Nephron (organoid): ENCODE measurements at regions not wholly inside any gene's neighbourhood (a gene's known extent, or its start where the extent isn't known, plus 50 kb on each side); places are given as distances from the start of the nearest gene placed in this dataset.
"Not testable (repeated sequence)": the region's sequence is repeated elsewhere in the genome, so short reads cannot be mapped to it uniquely, and the experiment has no call there.

Experiments
- H3K27ac Mint-ChIP-seq, 3 experiments: 2 replicates each; pipeline ENCODE4 v1.8.0; 2020; ENCODE audit warnings: mixed read lengths in 3 of 3, mild to moderate bottlenecking in 2 of 3, moderate library complexity in 1 of 3
- H3K27me3 Mint-ChIP-seq: 2 replicates; pipeline ENCODE4 v1.8.0; 2021; ENCODE audit warnings: low read depth, mild to moderate bottlenecking, moderate library complexity, mixed read lengths
- H3K36me3 Mint-ChIP-seq: 2 replicates; pipeline ENCODE4 v1.8.0; 2020; ENCODE audit warnings: low read depth, mixed read lengths
- H3K4me1 Mint-ChIP-seq: 2 replicates; pipeline ENCODE4 v1.8.0; 2020; ENCODE audit warnings: mixed read lengths
- H3K4me3 Mint-ChIP-seq, 3 experiments: 2 replicates each; pipeline ENCODE4 v1.8.0; 2020; ENCODE audit warnings: mild to moderate bottlenecking in 3 of 3, mixed read lengths in 3 of 3, moderate library complexity in 2 of 3
- H3K9me3 Mint-ChIP-seq: 2 replicates; pipeline ENCODE4 v1.8.0; 2020; ENCODE audit warnings: mixed read lengths
- TF ChIP-seq, protein P1 (sequence below), 3 experiments: fragments of 200-600 bp; sonication (generic); IDR thresholded peaks; one replicate each; pipeline ENCODE4 v1.5.0; 2021; ENCODE audit warnings: antibody characterized with exemption in 3 of 3; ENCODE audit not compliant: unreplicated experiment in 3 of 3

DNA sequence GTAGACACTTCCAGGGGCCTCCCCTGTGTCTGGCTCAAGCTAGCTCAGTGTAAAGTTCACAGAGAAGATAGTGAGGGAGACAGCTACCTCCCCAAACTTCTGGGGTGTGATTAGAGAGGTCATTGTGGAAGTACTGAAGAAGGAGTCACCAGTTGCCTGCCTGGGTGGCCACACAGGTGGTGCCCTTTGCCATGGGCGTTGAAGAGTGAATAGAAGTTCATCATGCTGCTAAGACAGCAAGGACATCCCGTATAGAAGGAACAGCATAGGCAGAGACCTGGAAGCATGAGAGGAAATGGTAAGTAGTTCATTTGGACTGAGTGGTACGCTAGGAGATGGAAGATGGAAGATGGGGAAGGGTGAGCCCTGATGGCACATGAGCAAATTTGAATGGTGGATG lies 110.1 kb downstream of the PJA1 start:
- Mint-ChIP-seq H3K27ac (no peak overlapping the region), H3K36me3 (no peaks in the 10 kb centered on the region)
- TF ChIP-seq, protein P1, sequence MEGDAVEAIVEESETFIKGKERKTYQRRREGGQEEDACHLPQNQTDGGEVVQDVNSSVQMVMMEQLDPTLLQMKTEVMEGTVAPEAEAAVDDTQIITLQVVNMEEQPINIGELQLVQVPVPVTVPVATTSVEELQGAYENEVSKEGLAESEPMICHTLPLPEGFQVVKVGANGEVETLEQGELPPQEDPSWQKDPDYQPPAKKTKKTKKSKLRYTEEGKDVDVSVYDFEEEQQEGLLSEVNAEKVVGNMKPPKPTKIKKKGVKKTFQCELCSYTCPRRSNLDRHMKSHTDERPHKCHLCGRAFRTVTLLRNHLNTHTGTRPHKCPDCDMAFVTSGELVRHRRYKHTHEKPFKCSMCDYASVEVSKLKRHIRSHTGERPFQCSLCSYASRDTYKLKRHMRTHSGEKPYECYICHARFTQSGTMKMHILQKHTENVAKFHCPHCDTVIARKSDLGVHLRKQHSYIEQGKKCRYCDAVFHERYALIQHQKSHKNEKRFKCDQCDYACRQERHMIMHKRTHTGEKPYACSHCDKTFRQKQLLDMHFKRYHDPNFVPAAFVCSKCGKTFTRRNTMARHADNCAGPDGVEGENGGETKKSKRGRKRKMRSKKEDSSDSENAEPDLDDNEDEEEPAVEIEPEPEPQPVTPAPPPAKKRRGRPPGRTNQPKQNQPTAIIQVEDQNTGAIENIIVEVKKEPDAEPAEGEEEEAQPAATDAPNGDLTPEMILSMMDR (IDR thresholded peaks at IDR 0.05; ENCODE audit: unreplicated experiment in 3 of 3): no peak

DNA sequence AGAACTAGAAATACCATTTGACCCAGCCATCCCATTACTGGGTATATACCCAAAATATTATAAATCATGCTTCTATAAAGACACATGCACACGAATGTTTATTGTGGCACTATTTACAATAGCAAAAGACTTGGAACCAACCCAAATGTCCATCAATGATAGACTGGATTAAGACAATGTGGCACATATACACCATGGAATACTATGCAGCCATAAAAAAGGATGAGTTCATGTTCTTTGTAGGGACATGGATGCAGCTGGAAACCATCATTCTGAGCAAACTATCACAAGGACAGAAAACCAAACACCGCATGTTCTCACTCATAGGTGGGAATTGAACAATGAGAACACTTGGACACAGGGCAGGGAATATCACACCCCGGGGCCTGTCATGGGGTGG lies 110.8 kb downstream of the PJA1 start:
- H3K27me3 Mint-ChIP-seq, H3K9me3 Mint-ChIP-seq, H3K4me3 Mint-ChIP-seq, H3K27ac Mint-ChIP-seq, H3K4me1 Mint-ChIP-seq, H3K36me3 Mint-ChIP-seq: not testable (repeated sequence)

More for the DNA sequence above, 110.1 kb downstream of the PJA1 start:
- no peak overlapping the region for H3K4me3 Mint-ChIP-seq
- peaks cover 3% of the 10 kb centered on the region for H3K9me3 Mint-ChIP-seq
- H3K27me3 Mint-ChIP-seq: no peaks in the 10 kb centered on the region
- H3K4me1 Mint-ChIP-seq: peaks cover 12% of the 10 kb centered on the region

DNA sequence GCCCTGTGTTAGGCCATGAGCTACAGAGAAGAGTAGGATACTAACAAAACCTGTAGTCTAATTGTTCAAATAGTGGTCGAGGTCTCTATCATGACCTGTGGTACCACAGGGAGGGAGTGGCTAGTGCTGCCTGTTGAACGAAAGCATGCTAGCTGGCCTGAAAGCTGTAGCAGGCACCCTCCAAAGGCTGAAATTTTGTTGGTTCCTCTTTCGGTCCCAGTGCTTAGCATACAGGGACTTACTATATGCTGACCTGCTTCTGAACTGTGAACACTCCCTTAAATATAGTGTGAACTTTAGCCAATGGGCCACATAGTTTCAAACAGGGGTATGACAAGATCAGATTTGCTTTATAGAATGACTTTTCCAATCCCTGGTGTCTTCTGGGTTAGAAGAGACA lies 113.4 kb downstream of the PJA1 start:
- Mint-ChIP-seq H3K27me3 (no peaks in the 10 kb centered on the region), H3K4me1 (no peaks in the 10 kb centered on the region), H3K27ac (no peak overlapping the region), H3K4me3 (no peak overlapping the region), H3K36me3 (no peaks in the 10 kb centered on the region), H3K9me3 (peaks cover 3% of the 10 kb centered on the region)
- TF ChIP-seq, protein P1 (IDR thresholded peaks at IDR 0.05; ENCODE audit: unreplicated experiment in 3 of 3): no peak

DNA sequence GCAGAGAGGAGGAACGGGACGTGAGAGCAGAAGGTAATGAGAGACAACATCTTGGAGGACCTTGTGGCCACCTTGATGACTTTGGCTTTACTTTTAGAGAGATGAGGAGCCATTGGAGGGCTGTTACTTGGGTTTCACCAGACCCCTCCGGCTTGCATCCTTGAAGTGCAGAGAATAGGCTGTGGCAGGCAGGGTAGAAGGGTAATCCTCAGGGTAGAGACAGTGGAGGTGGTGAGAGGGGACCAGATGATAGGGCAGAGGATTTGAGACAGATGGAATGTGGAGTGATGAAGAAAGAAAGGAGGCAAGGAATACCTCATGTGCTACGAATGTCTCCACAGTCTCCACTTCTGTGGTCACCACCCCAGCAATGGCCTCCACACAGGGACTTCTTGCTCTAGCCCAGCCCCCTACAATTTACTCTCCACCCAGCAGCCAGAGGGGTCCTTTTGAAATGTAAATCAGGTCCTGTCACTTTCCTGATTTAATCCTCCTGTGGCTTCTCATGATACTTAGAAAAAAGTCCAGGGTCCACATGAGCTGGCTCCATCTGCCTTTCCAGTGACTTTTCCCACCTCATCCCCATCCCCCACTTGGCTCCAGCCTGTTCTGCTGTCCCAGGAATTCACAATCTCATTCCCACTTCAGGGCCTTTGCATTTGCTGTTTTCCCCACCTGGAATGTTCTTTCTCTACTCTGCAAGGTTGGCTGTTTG lies 115.0 kb downstream of the PJA1 start:
- peaks cover 1% of the 10 kb centered on the region for H3K9me3 Mint-ChIP-seq
- H3K27ac Mint-ChIP-seq: no peak overlapping the region
- H3K36me3 Mint-ChIP-seq: no peaks in the 10 kb centered on the region
- H3K4me3 Mint-ChIP-seq: no peak overlapping the region
- TF ChIP-seq, protein P1 (IDR thresholded peaks at IDR 0.05; ENCODE audit: unreplicated experiment in 3 of 3): no peak
- H3K27me3 Mint-ChIP-seq: no peaks in the 10 kb centered on the region
- H3K4me1 Mint-ChIP-seq: no peaks in the 10 kb centered on the region

DNA sequence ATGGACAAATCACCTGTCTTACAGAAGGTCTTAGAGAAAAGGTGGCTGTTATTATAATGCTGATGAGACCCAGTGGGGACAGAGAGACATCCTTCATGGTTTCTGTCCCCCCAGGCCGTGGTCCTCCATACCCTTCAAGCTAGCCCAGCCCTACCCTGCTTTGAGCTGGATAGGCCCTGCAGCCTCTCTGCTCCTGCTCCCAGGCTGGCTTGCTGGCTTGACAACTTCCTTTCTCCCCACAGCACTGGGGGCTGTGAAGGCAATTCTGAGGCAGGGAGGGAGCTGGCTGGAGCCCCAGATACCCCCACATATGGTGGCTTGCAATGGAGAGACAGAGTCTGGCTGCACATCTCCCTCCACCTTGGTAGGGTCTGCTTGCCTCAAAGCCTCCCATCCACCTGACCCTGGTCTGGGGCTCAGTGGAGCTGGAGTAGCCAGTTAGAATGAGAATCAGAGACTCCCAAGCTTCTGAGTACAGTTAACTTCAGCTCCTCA lies 118.2 kb downstream of the PJA1 start:
- Mint-ChIP-seq H3K4me1 (no peaks in the 10 kb centered on the region), H3K4me3 (no peak overlapping the region)

DNA sequence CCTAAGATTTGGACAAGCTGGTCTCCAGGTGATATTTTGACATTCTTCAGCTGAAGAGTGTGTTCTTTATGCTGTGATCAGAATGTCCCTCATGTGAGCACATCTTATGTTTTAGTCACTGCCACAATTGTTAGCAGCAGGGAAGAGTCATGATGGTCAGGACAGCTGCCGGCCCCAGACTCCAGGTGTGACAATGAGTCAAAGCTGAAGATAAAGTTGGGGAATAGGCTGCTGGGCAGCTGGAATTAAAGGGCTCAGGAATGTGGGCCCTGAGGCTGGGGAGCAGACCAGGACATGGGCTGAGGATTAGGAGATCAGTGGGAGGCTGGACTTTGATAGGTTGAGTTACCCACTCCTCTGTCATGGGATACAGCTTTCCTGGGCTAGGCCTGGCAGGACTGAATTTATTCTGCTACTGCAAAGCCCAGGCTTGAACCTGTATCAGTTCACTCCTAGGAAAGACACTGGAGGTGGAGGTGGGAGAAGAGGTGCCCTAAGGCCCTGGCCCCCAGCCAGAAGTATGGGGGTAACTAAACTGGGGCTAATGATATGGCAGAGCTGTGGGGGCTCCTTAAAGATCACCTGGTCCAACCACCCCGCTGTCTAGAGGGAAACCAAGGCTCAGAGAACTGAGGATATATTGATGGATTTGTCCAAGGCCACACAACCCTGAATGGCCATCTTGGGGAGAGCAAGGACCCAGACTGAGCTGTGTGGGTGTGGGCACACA lies 119.5 kb downstream of the PJA1 start:
- H3K4me1 Mint-ChIP-seq: no peaks in the 10 kb centered on the region
- no peaks in the 10 kb centered on the region for H3K27me3 Mint-ChIP-seq
- TF ChIP-seq, protein P1 (IDR thresholded peaks at IDR 0.05; ENCODE audit: unreplicated experiment in 3 of 3): no peak
- no peaks in the 10 kb centered on the region for H3K36me3 Mint-ChIP-seq
- H3K9me3 Mint-ChIP-seq: peaks cover 8% of the 10 kb centered on the region
- H3K4me3 Mint-ChIP-seq: no peak overlapping the region
- no peak overlapping the region for H3K27ac Mint-ChIP-seq

More for the DNA sequence above, 118.2 kb downstream of the PJA1 start:
- H3K27me3 Mint-ChIP-seq: no peaks in the 10 kb centered on the region
- TF ChIP-seq, protein P1 (IDR thresholded peaks at IDR 0.05; ENCODE audit: unreplicated experiment in 3 of 3): no peak
- no peaks in the 10 kb centered on the region for H3K36me3 Mint-ChIP-seq
- no peak overlapping the region for H3K27ac Mint-ChIP-seq
- H3K9me3 Mint-ChIP-seq: peaks cover 8% of the 10 kb centered on the region
